IMR-90 (cell line): ENCODE measurements at regions not wholly inside any gene's neighbourhood (a gene's known extent, or its start where the extent isn't known, plus 50 kb on each side); places are given as distances from the start of the nearest gene placed in this dataset.

Experiments
- ATAC-seq: fragments of 200-7000 bp; cut with Tn5 transposase; 2 replicates; pipeline ENCODE4 v1.9.1; 2020; ENCODE audit warnings: low read depth, mild to moderate bottlenecking, moderate library complexity
- BruUV-seq: library from RNA; stranded (reverse); fragments of 400-500 nt; replicated peaks from 2 replicates; lab custom pipeline; 2021; lab: Mats Ljungman, UMichigan
- CTCF ChIA-PET: fragments of 300-600 bp; formaldehyde crosslinking; extraction: SDS; loops from one replicate; lab custom pipeline; 2021; ENCODE audit warnings: antibody characterized with exemption; lab: Yijun Ruan, JAX
- POLR2A ChIA-PET: fragments of 300-600 bp; sonication (Branson Sonifier 250); formaldehyde crosslinking; loops from one replicate; lab custom pipeline; 2022; ENCODE audit warnings: antibody characterized with exemption; ENCODE audit not compliant: unreplicated experiment; lab: Charles Lee
- DNase-seq: peaks from one replicate; pipeline ENCODE4 v3.0.0; 2013
- H2AFZ ChIP-seq: replicated peaks from 2 replicates; pipeline ENCODE3; 2013; ENCODE audit warnings: low read length, mild to moderate bottlenecking; ENCODE audit not compliant: poor library complexity
- H2AK5ac ChIP-seq: 2 replicates; pipeline ENCODE4 v1.6.1; 2013; ENCODE audit warnings: low read depth, low read length, inconsistent platforms
- H2AK9ac ChIP-seq: replicated peaks from 2 replicates; pipeline ENCODE3; 2013; ENCODE audit warnings: mild to moderate bottlenecking, low read depth, low read length, moderate library complexity; ENCODE audit not compliant: poor library complexity
- H2BK120ac ChIP-seq: 2 replicates; pipeline ENCODE4 v1.6.1; 2013; ENCODE audit warnings: low read depth, low read length, inconsistent platforms
- H2BK15ac ChIP-seq: 3 replicates; pipeline ENCODE4 v1.6.1; 2013; ENCODE audit warnings: low read depth, low read length, inconsistent platforms
- H2BK20ac ChIP-seq: 2 replicates; pipeline ENCODE4 v1.6.1; 2013; ENCODE audit warnings: low read depth, mild to moderate bottlenecking, inconsistent platforms, low read length, moderate library complexity
- H2BK5ac ChIP-seq: 2 replicates; pipeline ENCODE4 v1.6.1; 2013; ENCODE audit warnings: mild to moderate bottlenecking, low read depth, low read length, inconsistent platforms; ENCODE audit not compliant: poor library complexity, severe bottlenecking
- H3K14ac ChIP-seq: replicated peaks from 2 replicates; pipeline ENCODE4 v1.6.1; 2013; ENCODE audit warnings: low read depth, low read length, inconsistent platforms
- H3K18ac ChIP-seq: 2 replicates; pipeline ENCODE4 v1.6.1; 2013; ENCODE audit warnings: low read depth, low read length, control low read depth
- H3K23ac ChIP-seq: 2 replicates; pipeline ENCODE4 v1.6.1; 2013; ENCODE audit warnings: low read depth, low read length, inconsistent platforms
- H3K27ac ChIP-seq: 2 replicates; pipeline ENCODE4 v1.5.1; 2013; ENCODE audit warnings: mild to moderate bottlenecking, control low read depth, low read length; ENCODE audit not compliant: insufficient read depth
- H3K27me3 ChIP-seq: 2 replicates; pipeline ENCODE4 v1.6.1; 2013; ENCODE audit warnings: low read length; ENCODE audit not compliant: control insufficient read depth, insufficient read depth
- H3K36me3 ChIP-seq: 2 replicates; pipeline ENCODE4 v1.6.1; 2013; ENCODE audit warnings: low read length, mixed read lengths; ENCODE audit not compliant: control insufficient read depth, insufficient read depth
- H3K4ac ChIP-seq: 2 replicates; pipeline ENCODE4 v1.6.1; 2013; ENCODE audit warnings: low read depth, low read length, inconsistent platforms
- H3K4me1 ChIP-seq: 2 replicates; pipeline ENCODE4 v1.6.1; 2013; ENCODE audit warnings: low read length, mixed read lengths; ENCODE audit not compliant: control insufficient read depth, insufficient read depth
- H3K4me2 ChIP-seq: 2 replicates; pipeline ENCODE4 v1.6.1; 2013; ENCODE audit warnings: low read depth, mild to moderate bottlenecking, control low read depth, low read length, moderate library complexity
- H3K4me3 ChIP-seq: 2 replicates; pipeline ENCODE4 v1.5.1; 2013; ENCODE audit warnings: low read depth, mild to moderate bottlenecking, control low read depth, low read length, moderate library complexity; ENCODE audit not compliant: insufficient read depth
- H3K56ac ChIP-seq: 2 replicates; pipeline ENCODE4 v1.6.1; 2013; ENCODE audit warnings: low read length, inconsistent platforms; ENCODE audit not compliant: insufficient read depth; ENCODE audit errors: extremely low read depth
- H3K79me1 ChIP-seq, 2 experiments: 2 replicates each; pipeline ENCODE4 v1.6.1; 2013; ENCODE audit warnings: low read length in 2 of 2, inconsistent platforms in 1 of 2, low read depth in 1 of 2
- H3K9ac ChIP-seq: 2 replicates; pipeline ENCODE4 v1.6.1; 2013; ENCODE audit warnings: low read depth, low read length, control low read depth
- H3K9me1 ChIP-seq: 2 replicates; pipeline ENCODE4 v1.6.1; 2013; ENCODE audit warnings: low read length, inconsistent platforms; ENCODE audit not compliant: insufficient read depth
- H3K9me3 ChIP-seq: 2 replicates; pipeline ENCODE4 v1.6.1; 2013; ENCODE audit warnings: low read length; ENCODE audit not compliant: control insufficient read depth, insufficient read depth
- H4K20me1 ChIP-seq: 2 replicates; pipeline ENCODE4 v1.6.1; 2013; ENCODE audit warnings: low read length, inconsistent platforms; ENCODE audit not compliant: insufficient read depth
- H4K5ac ChIP-seq: 2 replicates; pipeline ENCODE4 v1.6.1; 2013; ENCODE audit warnings: mild to moderate bottlenecking, low read depth, low read length, control low read depth
- H4K8ac ChIP-seq, 2 experiments: 2 replicates each; pipeline ENCODE4 v1.6.1; 2013; ENCODE audit warnings: low read depth in 2 of 2, low read length in 2 of 2, control low read depth in 1 of 2, inconsistent platforms in 1 of 2
- H4K91ac ChIP-seq: 2 replicates; pipeline ENCODE4 v1.6.1; 2013; ENCODE audit warnings: low read depth, low read length, inconsistent platforms; ENCODE audit not compliant: insufficient read depth
- BHLHE40 ChIP-seq: fragments of 150-350 bp; IDR thresholded peaks from 2 replicates; pipeline ENCODE4 v1.6.1; 2016; ENCODE audit warnings: mild to moderate bottlenecking, low read depth, low read length
- CEBPB ChIP-seq: IDR thresholded peaks from 2 replicates; pipeline ENCODE4 v1.6.1; 2012; ENCODE audit warnings: low read depth, low read length, improper control_type of control experiment
- CHD1 ChIP-seq: IDR thresholded peaks from 2 replicates; pipeline ENCODE4 v1.6.1; 2012; ENCODE audit warnings: low read depth, low read length, improper control_type of control experiment
- MAFK ChIP-seq: IDR thresholded peaks from 2 replicates; pipeline ENCODE4 v1.6.1; 2012; ENCODE audit warnings: low read depth, low read length, improper control_type of control experiment
- MAZ ChIP-seq: IDR thresholded peaks from 2 replicates; pipeline ENCODE4 v1.6.1; 2012; ENCODE audit warnings: low read depth, mild to moderate bottlenecking, low read length, improper control_type of control experiment, moderate library complexity, borderline replicate concordance
- MXI1 ChIP-seq: IDR thresholded peaks from 2 replicates; pipeline ENCODE4 v1.6.1; 2012; ENCODE audit warnings: low read depth, mild to moderate bottlenecking, low read length, moderate library complexity, borderline replicate concordance
- NFE2L2 ChIP-seq: fragments of 150-350 bp; IDR thresholded peaks from 2 replicates; pipeline ENCODE4 v1.6.1; 2016; ENCODE audit warnings: low read depth, mild to moderate bottlenecking, low read length
- POLR2A ChIP-seq: IDR thresholded peaks from 2 replicates; pipeline ENCODE4 v1.6.1; 2012; ENCODE audit warnings: mild to moderate bottlenecking, low read depth, low read length
- RAD21 ChIP-seq: IDR thresholded peaks from 2 replicates; pipeline ENCODE4 v1.6.1; 2012; ENCODE audit warnings: low read length, improper control_type of control experiment
- RCOR1 ChIP-seq: IDR thresholded peaks from 2 replicates; pipeline ENCODE4 v1.6.1; 2012; ENCODE audit warnings: mild to moderate bottlenecking, low read length, improper control_type of control experiment; ENCODE audit not compliant: insufficient replicate concordance
- RFX5 ChIP-seq: IDR thresholded peaks from 2 replicates; pipeline ENCODE4 v1.8.0; 2012; ENCODE audit warnings: low read depth, mild to moderate bottlenecking, low read length, moderate library complexity
- SMC3 ChIP-seq: fragments of 150-350 bp; IDR thresholded peaks from 2 replicates; pipeline ENCODE4 v1.6.1; 2016; ENCODE audit warnings: low read depth, mild to moderate bottlenecking, antibody characterized with exemption, low read length, moderate library complexity
- WGBS, 2 experiments: methylation state at CpG; one replicate each; pipeline versions ENCODE4 v1.1.5 to v1.1.7; 2013; ENCODE audit warnings: missing lambda C conversion rate in 2 of 2; ENCODE audit not compliant: insufficient read length in 1 of 2; ENCODE audit errors: extremely low coverage in 2 of 2; 5-methylcytosine and 5-hydroxymethylcytosine counted together
- dilution Hi-C: fragments of 300-500 bp; cut with HindIII; formaldehyde crosslinking; loops from one replicate; pipeline ENCODE4 v1.14.3; 2018; ENCODE audit warnings: low sequenced_read_pairs; ENCODE audit not compliant: unreplicated experiment
- in situ Hi-C: fragments of 300-500 bp; cut with MboI; formaldehyde crosslinking; loops from 3 replicates; pipeline ENCODE4 v1.14.3; 2019; ENCODE audit warnings: low sequenced_read_pairs, inconsistent platforms, mixed read lengths
- intact Hi-C: fragments of 100-400 bp; cut with micrococcal nuclease; formaldehyde crosslinking; loops from 2 replicates; pipeline ENCODE4 v1.10.0; 2022
- TF ChIP-seq, protein P1 (sequence below): fragments of 150-350 bp; IDR thresholded peaks from 2 replicates; pipeline ENCODE4 v1.6.1; 2017; ENCODE audit warnings: mild to moderate bottlenecking, antibody characterized with exemption, low read length, low read depth

DNA sequence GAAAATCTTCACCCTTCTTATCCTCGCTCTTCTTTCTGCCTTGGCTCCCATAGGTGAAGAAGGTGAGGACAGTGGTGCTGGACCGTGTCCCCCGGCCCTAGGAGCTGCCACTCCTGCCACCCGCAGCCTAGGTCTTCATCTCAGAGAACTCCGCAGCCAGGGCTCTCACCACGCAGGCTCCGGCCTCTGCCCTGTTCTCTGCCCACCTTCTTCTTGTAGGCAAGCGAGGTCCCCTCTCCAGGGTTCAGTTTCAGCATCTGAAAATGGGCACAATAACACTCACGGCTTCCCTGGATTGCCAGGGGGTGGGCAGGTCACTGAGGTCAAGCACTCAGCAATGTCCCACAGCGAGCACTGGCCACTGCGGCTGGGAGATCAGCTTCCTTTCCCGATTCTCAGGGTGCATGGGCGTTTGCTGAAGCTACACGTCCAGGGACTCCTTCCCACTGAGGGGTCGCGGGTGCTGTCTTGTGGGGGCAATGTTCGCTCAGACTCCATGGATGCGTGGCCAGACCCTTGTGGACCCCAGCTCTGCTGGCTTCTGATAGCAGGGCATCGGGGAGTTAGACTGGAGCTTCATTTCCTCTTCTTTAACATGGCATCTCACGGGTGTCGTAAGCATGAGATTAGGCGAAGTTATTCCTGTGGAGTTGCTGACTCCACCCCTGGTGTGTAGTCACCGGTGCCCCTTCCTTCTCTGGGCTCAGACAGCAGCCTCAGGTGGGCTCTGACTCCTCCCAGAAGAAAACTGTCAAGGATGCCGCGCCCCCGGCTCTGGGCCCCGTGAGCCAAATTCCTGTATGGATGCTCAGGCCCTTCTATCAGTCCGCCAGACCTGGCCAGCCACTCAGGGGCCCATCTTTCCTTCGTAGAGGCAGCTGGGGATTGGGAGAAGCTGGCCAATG, 145.1 kb upstream of the IRX2 start (continued):
- no peak for TF ChIP-seq CEBPB

- Histone ChIP-seq H4K5ac (no peak overlapping the region), H2BK15ac (no peak overlapping the region), H3K4me2 (no peak overlapping the region), H3K9ac (no peak overlapping the region), H2AK9ac (no peak overlapping the region), H3K4ac (no peak overlapping the region), H3K4me3 (no peak overlapping the region), H3K27me3 (no peaks in the 10 kb centered on the region), H2BK120ac (no peak overlapping the region), H2BK5ac (no peak overlapping the region), H3K79me1 (no peaks in the 10 kb centered on the region), H3K23ac (no peak overlapping the region), H3K4me1 (no peaks in the 10 kb centered on the region), H2BK20ac (no peak overlapping the region), H2AFZ (no peak overlapping the region), H3K14ac (no peak overlapping the region), H3K56ac (no peak overlapping the region), H3K9me1 (no peaks in the 10 kb centered on the region), H4K20me1 (no peaks in the 10 kb centered on the region), H4K8ac (no peak overlapping the region), H3K27ac (no peak overlapping the region), H3K18ac (no peak overlapping the region), H4K91ac (no peak overlapping the region), H3K9me3 (peaks cover 38% of the 10 kb centered on the region), H3K36me3 (no peaks in the 10 kb centered on the region), H2AK5ac (no peak overlapping the region)
- no CpG with 5 or more reads among the region's 6 CpGs for WGBS, 2 experiments
- ATAC-seq: no peak
- ChIA-PET CTCF (no interaction called here), POLR2A (no interaction called here)
- TF ChIP-seq POLR2A (no peak), CHD1 (no peak), RCOR1 (no peak), MAZ (no peak), SMC3 (no peak), CEBPB (no peak), MAFK (no peak), RAD21 (no peak), RFX5 (no peak), NFE2L2 (no peak), BHLHE40 (no peak), MXI1 (no peak)
- TF ChIP-seq, protein P1, sequence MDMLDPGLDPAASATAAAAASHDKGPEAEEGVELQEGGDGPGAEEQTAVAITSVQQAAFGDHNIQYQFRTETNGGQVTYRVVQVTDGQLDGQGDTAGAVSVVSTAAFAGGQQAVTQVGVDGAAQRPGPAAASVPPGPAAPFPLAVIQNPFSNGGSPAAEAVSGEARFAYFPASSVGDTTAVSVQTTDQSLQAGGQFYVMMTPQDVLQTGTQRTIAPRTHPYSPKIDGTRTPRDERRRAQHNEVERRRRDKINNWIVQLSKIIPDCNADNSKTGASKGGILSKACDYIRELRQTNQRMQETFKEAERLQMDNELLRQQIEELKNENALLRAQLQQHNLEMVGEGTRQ: no peak
- BruUV-seq: no TSS peak
- in situ Hi-C loops (no loop called here), intact Hi-C loops (no loop called here), dilution Hi-C loops (no loop called here)
- DNase-seq: no peak
Measured at GRCh38 chr5:2895876-2896275, 144.4 kb upstream of the IRX2 start.
